ENCODE measurements at regions not wholly inside any gene's neighbourhood (a gene's known extent, or its start where the extent isn't known, plus 50 kb on each side); places are given as distances from the start of the nearest gene placed in this dataset.

DNA sequence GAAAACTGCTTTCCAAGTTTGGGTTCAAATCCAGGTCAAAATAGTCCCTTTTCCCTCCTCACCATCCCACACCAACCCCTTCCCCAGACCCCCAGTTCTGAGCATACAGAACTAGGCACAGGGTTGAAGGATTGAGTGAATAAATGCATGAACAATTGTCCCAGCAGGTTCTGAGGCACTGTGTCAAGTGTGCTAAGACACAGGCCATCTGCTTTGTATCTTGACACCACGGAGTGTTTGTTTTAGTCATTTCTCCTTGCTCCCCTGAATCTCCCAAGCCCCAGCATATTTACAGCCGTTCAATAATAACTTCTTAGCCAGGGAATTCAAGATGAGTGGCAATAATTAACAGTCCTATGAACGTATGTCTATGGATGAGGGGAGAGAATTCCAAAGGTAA is 102.8 kb upstream of the JARID2 start:
- no peak for TF ChIP-seq POLR2A (IDR thresholded peaks at IDR 0.05; ENCODE audit: low read depth)
- TF ChIP-seq, protein P1, sequence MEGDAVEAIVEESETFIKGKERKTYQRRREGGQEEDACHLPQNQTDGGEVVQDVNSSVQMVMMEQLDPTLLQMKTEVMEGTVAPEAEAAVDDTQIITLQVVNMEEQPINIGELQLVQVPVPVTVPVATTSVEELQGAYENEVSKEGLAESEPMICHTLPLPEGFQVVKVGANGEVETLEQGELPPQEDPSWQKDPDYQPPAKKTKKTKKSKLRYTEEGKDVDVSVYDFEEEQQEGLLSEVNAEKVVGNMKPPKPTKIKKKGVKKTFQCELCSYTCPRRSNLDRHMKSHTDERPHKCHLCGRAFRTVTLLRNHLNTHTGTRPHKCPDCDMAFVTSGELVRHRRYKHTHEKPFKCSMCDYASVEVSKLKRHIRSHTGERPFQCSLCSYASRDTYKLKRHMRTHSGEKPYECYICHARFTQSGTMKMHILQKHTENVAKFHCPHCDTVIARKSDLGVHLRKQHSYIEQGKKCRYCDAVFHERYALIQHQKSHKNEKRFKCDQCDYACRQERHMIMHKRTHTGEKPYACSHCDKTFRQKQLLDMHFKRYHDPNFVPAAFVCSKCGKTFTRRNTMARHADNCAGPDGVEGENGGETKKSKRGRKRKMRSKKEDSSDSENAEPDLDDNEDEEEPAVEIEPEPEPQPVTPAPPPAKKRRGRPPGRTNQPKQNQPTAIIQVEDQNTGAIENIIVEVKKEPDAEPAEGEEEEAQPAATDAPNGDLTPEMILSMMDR (IDR thresholded peaks at IDR 0.05) = no peak
